Naive B cell (primary cell): ENCODE measurements at regions not wholly inside any gene's neighbourhood (a gene's known extent, or its start where the extent isn't known, plus 50 kb on each side); places are given as distances from the start of the nearest gene placed in this dataset.
A peak's percentile ranks its signal among the peaks of the same experiment; 100 is the strongest.

Experiments
- ATAC-seq, 2 donors: fragments of 150-1000 bp; cut with Tn5 transposase; 2 replicates each; pipeline ENCODE4 v1.10.0; 2021; ENCODE audit warnings: low read depth in 2 of 2, mild to moderate bottlenecking in 2 of 2, moderate library complexity in 2 of 2
- DNase-seq: peaks from one replicate; pipeline ENCODE4 v3.0.0; 2022
- H3K27ac Mint-ChIP-seq, 6 donors: one replicate each; pipeline ENCODE4 v1.8.0; 2020 to 2022; ENCODE audit warnings: mild to moderate bottlenecking in 6 of 6, mixed read lengths in 6 of 6, moderate library complexity in 5 of 6, inconsistent platforms in 2 of 6
- H3K27me3 Mint-ChIP-seq, 3 donors: one replicate each; pipeline ENCODE4 v1.8.0; 2021 to 2022; ENCODE audit warnings: mixed read lengths in 3 of 3, mild to moderate bottlenecking in 1 of 3
- H3K36me3 Mint-ChIP-seq, 2 donors: one replicate each; pipeline ENCODE4 v1.8.0; 2020 to 2022; ENCODE audit warnings: mixed read lengths in 2 of 2, inconsistent platforms in 1 of 2, mild to moderate bottlenecking in 1 of 2
- H3K4me1 Mint-ChIP-seq, 3 donors: one replicate each; pipeline ENCODE4 v1.8.0; 2020 to 2022; ENCODE audit warnings: mixed read lengths in 3 of 3, inconsistent platforms in 1 of 3, mild to moderate bottlenecking in 1 of 3, moderate library complexity in 1 of 3
- H3K4me3 Mint-ChIP-seq, 8 donors: one replicate each; pipeline ENCODE4 v1.8.0; 2020 to 2022; ENCODE audit warnings: mild to moderate bottlenecking in 8 of 8, mixed read lengths in 8 of 8, moderate library complexity in 8 of 8, inconsistent platforms in 2 of 8
- H3K9me3 Mint-ChIP-seq, 7 donors: one replicate each; pipeline ENCODE4 v1.8.0; 2020 to 2022; ENCODE audit warnings: mixed read lengths in 7 of 7, mild to moderate bottlenecking in 5 of 7, inconsistent platforms in 2 of 7, moderate library complexity in 1 of 7

DNA sequence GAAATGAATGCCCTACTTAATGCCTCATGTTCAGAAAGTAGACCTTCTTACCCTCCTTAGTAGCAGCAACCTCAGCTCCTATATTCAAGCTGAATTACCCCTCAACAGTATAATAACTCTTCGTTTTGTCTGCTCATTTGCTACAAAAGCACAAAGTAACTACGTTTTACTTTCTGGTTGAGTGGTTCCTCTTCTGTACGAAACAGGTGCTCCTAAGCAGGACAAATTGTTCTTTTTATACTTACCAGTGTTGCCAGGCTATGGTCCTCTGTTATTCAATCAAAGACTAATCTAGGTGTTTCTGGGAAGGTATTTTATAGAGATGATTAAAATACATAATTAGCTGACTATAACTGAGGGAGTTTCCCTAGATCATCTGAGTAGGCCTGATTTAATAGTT, 484.2 kb upstream of the ADAMTS5 start:
- no peaks in the 10 kb centered on the region for H3K4me1 Mint-ChIP-seq

GRCh38 chr21:27450216-27450615, 483.3 kb upstream of the ADAMTS5 start:
- Mint-ChIP-seq H3K36me3 (no peaks in the 10 kb centered on the region), H3K27me3 (no peaks in the 10 kb centered on the region), H3K4me3 (no peak overlapping the region), H3K4me1 (no peaks in the 10 kb centered on the region), H3K9me3 (peaks cover 0 to 8% (median 4%) of the 10 kb centered on the region in 7 donors), H3K27ac (no peak overlapping the region)
- no peak for ATAC-seq
- no peak for DNase-seq

More for the DNA sequence above, 484.2 kb upstream of the ADAMTS5 start:
- no peaks in the 10 kb centered on the region for H3K27me3 Mint-ChIP-seq
- H3K36me3 Mint-ChIP-seq, result no peaks in the 10 kb centered on the region
- DNase-seq (no peak), ATAC-seq (no peak)
- peaks cover 0 to 5% (median 3%) of the 10 kb centered on the region in 7 donors for H3K9me3 Mint-ChIP-seq
- H3K4me3 Mint-ChIP-seq, result no peak overlapping the region
- no peak overlapping the region for H3K27ac Mint-ChIP-seq

- DNase-seq, result no peak
- H3K9me3 Mint-ChIP-seq, result peaks cover 0 to 8% (median 4%) of the 10 kb centered on the region in 7 donors
- no peaks in the 10 kb centered on the region for H3K4me1 Mint-ChIP-seq
- no peak overlapping the region for H3K27ac Mint-ChIP-seq
- ATAC-seq, result no peak
- no peaks in the 10 kb centered on the region for H3K36me3 Mint-ChIP-seq
- H3K4me3 Mint-ChIP-seq, result no peak overlapping the region
- no peaks in the 10 kb centered on the region for H3K27me3 Mint-ChIP-seq
Measured at GRCh38 chr21:27448960-27449359, 482.1 kb upstream of the ADAMTS5 start.

GRCh38 chr21:27447843-27448242, 481.0 kb upstream of the ADAMTS5 start:
- no peaks in the 10 kb centered on the region for H3K4me1 Mint-ChIP-seq
- no peak overlapping the region for H3K27ac Mint-ChIP-seq
- no peak overlapping the region for H3K4me3 Mint-ChIP-seq
- ATAC-seq (no peak), DNase-seq (no peak)
- no peaks in the 10 kb centered on the region for H3K27me3 Mint-ChIP-seq
- H3K36me3 Mint-ChIP-seq, result no peaks in the 10 kb centered on the region
- H3K9me3 Mint-ChIP-seq, result peaks cover 4 to 10% (median 6%) of the 10 kb centered on the region in 7 donors

GRCh38 chr21:27429710-27430341, 462.9 kb upstream of the ADAMTS5 start:
- Mint-ChIP-seq H3K27ac (no peak overlapping the region), H3K9me3 (peaks cover 0 to 13% (median 7%) of the 10 kb centered on the region in 7 donors), H3K27me3 (no peaks in the 10 kb centered on the region), H3K36me3 (no peaks in the 10 kb centered on the region), H3K4me1 (no peaks in the 10 kb centered on the region), H3K4me3 (no peak overlapping the region)
- DNase-seq, result no peak
- no peak for ATAC-seq

DNA sequence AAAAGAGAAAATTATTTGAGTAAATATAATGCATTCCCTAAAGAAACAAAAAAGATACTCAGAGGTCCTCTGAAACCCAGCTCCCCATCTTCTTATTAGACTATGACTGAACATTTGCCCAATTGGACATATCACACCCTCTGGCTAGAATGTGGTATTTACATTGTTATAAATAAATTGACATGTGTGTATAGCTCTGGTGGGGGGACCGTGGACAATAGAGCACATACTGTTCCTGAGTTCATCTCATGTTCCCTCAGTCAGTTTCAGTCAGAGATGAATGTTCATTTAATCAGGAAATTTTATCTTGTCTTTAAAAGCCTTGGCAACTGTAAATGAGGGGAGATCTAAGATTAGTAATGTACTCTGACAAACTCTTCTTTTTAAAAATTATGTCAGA, 459.3 kb upstream of the ADAMTS5 start:
- Mint-ChIP-seq H3K27me3 (no peaks in the 10 kb centered on the region), H3K4me1 (no peaks in the 10 kb centered on the region), H3K36me3 (no peaks in the 10 kb centered on the region), H3K27ac (no peak overlapping the region), H3K9me3 (peaks cover 0 to 15% (median 9%) of the 10 kb centered on the region in 7 donors), H3K4me3 (no peak overlapping the region)
- no peak for DNase-seq
- no peak for ATAC-seq

- Mint-ChIP-seq H3K9me3 (peaks cover 0 to 10% (median 5%) of the 10 kb centered on the region in 7 donors), H3K4me1 (no peaks in the 10 kb centered on the region), H3K27ac (no peak overlapping the region), H3K27me3 (no peaks in the 10 kb centered on the region), H3K36me3 (no peaks in the 10 kb centered on the region), H3K4me3 (no peak overlapping the region)
- DNase-seq, result no peak
- ATAC-seq, result no peak
Measured at GRCh38 chr21:27425574-27425973, 458.7 kb upstream of the ADAMTS5 start.

- DNase-seq (no peak), ATAC-seq (no peak)
- H3K4me1 Mint-ChIP-seq, result no peaks in the 10 kb centered on the region
- peaks cover 0 to 9% (median 5%) of the 10 kb centered on the region in 7 donors for H3K9me3 Mint-ChIP-seq
- H3K36me3 Mint-ChIP-seq, result no peaks in the 10 kb centered on the region
- no peaks in the 10 kb centered on the region for H3K27me3 Mint-ChIP-seq
- peak overlapping the region in 1 of 6 donors; percentile 49 for H3K27ac Mint-ChIP-seq
- H3K4me3 Mint-ChIP-seq, result peak overlapping the region in 1 of 8 donors; percentile 62
Measured at GRCh38 chr21:27425172-27425571, 458.3 kb upstream of the ADAMTS5 start.

- no peaks in the 10 kb centered on the region for H3K36me3 Mint-ChIP-seq
- H3K9me3 Mint-ChIP-seq, result peaks cover 0 to 9% (median 5%) of the 10 kb centered on the region in 7 donors
- no peaks in the 10 kb centered on the region for H3K4me1 Mint-ChIP-seq
- ATAC-seq (no peak), DNase-seq (no peak)
- H3K4me3 Mint-ChIP-seq, result no peak overlapping the region
- no peak overlapping the region for H3K27ac Mint-ChIP-seq
- no peaks in the 10 kb centered on the region for H3K27me3 Mint-ChIP-seq
Measured at GRCh38 chr21:27424601-27425000, 457.7 kb upstream of the ADAMTS5 start.

DNA sequence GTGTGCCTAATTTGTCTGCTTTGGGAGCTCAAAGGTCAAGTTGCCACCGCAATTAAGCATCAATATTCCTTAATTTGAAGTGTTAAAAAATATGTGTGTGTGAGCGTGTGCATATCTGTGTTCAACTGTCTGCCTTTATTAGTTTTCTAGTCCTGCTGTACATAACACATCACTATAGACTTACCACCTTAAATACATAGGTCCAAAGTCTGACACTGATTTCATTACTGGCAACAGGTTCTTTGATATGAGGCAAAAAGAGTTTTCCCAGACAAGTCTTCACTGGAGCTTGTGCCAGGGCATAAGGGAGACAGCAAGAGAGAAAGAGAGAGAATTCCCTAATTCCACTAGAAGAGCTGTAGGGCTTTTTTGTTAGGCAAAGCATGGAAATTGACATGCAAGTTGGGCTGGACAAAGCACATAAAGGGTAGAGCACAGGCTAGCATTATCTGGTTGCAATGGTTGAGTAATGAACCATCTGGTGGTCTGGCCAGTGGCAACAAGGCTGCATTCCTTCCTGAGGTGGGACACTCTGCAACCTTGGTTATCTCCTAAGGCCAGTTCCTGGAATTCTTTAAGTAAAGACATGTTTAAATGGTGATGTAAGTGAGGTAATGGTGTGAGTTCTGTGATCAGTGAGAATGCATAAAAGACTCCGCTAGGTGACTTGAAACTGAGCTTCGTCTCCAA, 457.2 kb upstream of the ADAMTS5 start:
- ATAC-seq, result no peak
- Mint-ChIP-seq H3K9me3 (peaks cover 0 to 9% (median 5%) of the 10 kb centered on the region in 7 donors), H3K27ac (no peak overlapping the region), H3K27me3 (no peaks in the 10 kb centered on the region), H3K36me3 (no peaks in the 10 kb centered on the region), H3K4me1 (no peaks in the 10 kb centered on the region), H3K4me3 (no peak overlapping the region)
- no peak for DNase-seq

- H3K4me1 Mint-ChIP-seq, result no peaks in the 10 kb centered on the region
- no peak overlapping the region for H3K27ac Mint-ChIP-seq
- DNase-seq, result no peak
- peaks cover 0 to 9% (median 3%) of the 10 kb centered on the region in 7 donors for H3K9me3 Mint-ChIP-seq
- no peaks in the 10 kb centered on the region for H3K27me3 Mint-ChIP-seq
- H3K4me3 Mint-ChIP-seq, result no peak overlapping the region
- ATAC-seq, result no peak
- no peaks in the 10 kb centered on the region for H3K36me3 Mint-ChIP-seq
Measured at GRCh38 chr21:27423038-27423437, 456.1 kb upstream of the ADAMTS5 start.

- DNase-seq, result no peak
- Mint-ChIP-seq H3K4me3 (no peak overlapping the region), H3K27ac (no peak overlapping the region), H3K4me1 (no peaks in the 10 kb centered on the region), H3K9me3 (peaks cover 0 to 9% (median 3%) of the 10 kb centered on the region in 7 donors), H3K27me3 (no peaks in the 10 kb centered on the region), H3K36me3 (no peaks in the 10 kb centered on the region)
- no peak for ATAC-seq
Measured at GRCh38 chr21:27422435-27422834, 455.5 kb upstream of the ADAMTS5 start.

DNA sequence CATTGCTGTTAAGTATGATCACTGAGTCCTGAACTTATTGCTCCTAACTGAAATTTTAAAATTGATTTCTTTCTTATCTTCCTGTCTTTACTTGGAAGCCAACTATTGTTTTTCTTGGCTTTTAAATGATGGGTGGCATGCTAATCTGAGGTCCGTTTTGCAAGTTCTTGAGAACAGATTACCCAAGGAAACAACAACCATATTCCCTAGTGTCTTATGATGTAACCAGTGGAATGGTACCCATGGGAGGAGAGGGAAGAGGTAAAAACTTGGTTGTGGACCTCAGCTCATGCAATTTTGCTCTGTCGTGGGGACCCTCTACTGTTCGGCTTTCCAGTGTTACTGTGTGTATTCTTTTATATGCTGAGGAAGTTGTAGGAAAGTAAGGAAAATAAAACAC, 454.8 kb upstream of the ADAMTS5 start:
- ATAC-seq (no peak), DNase-seq (no peak)
- Mint-ChIP-seq H3K27me3 (no peaks in the 10 kb centered on the region), H3K9me3 (peaks cover 0 to 9% (median 3%) of the 10 kb centered on the region in 7 donors), H3K36me3 (no peaks in the 10 kb centered on the region), H3K4me1 (no peaks in the 10 kb centered on the region), H3K27ac (no peak overlapping the region), H3K4me3 (no peak overlapping the region)

- Mint-ChIP-seq H3K36me3 (no peaks in the 10 kb centered on the region), H3K4me3 (no peak overlapping the region), H3K27me3 (no peaks in the 10 kb centered on the region), H3K27ac (no peak overlapping the region), H3K9me3 (peaks cover 2 to 9% (median 4%) of the 10 kb centered on the region in 7 donors), H3K4me1 (no peaks in the 10 kb centered on the region)
- no peak for DNase-seq
- ATAC-seq, result no peak
Measured at GRCh38 chr21:27419153-27419552, 452.3 kb upstream of the ADAMTS5 start.
